Pancreas (tissue), 10 donors: ENCODE measurements at regions not wholly inside any gene's neighbourhood (a gene's known extent, or its start where the extent isn't known, plus 50 kb on each side); places are given as distances from the start of the nearest gene placed in this dataset.

ENCODE experiments used
- ATAC-seq, 4 donors: fragments of 200-7000 bp; cut with Tn5 transposase; one replicate each; pipeline versions ENCODE4 v1.8.0 to v1.9.1; 2020; ENCODE audit warnings: mild to moderate bottlenecking in 4 of 4, moderate library complexity in 4 of 4
- DNase-seq, 6 donors: peaks; one replicate each; pipeline ENCODE4 v3.0.0-alpha.2; 2020
- FAIRE-seq: peaks from 2 replicates; lab custom pipeline; 2012; peaks lifted over from hg19 to GRCh38; lab: Jason Lieb, UNC
- H3K27ac ChIP-seq, 4 donors: fragments of 200-600 bp; sonication (generic); 1 replicate in 3 of 4; 2 replicates in 1 of 4; pipeline versions ENCODE4 v1.5.0 to v1.8.0; 2020
- H3K27me3 ChIP-seq, 4 donors: fragments of 200-600 bp; one replicate each; pipeline ENCODE4 v1.8.0; 2021
- H3K36me3 ChIP-seq, 3 donors: fragments of 200-600 bp; sonication (generic) in 1 of 3; one replicate each; pipeline versions ENCODE4 v1.5.0 to v1.8.0; 2020 to 2021
- H3K4me1 ChIP-seq, 3 donors: fragments of 200-600 bp; one replicate each; pipeline ENCODE4 v1.8.0; 2021
- H3K4me3 ChIP-seq, 4 donors: fragments of 200-600 bp; sonication (generic) in 2 of 4; one replicate each; pipeline versions ENCODE4 v1.5.0 to v1.8.0; 2020 to 2021
- H3K9me3 ChIP-seq, 4 donors: fragments of 200-600 bp; one replicate each; pipeline ENCODE4 v1.8.0; 2021
- CTCF ChIP-seq, 4 donors: fragments of 200-600 bp; sonication (generic) in 3 of 4; IDR thresholded peaks; one replicate each; pipeline versions ENCODE4 v1.5.0 to v1.8.0; 2021; ENCODE audit warnings: antibody characterized with exemption in 4 of 4
- WGBS, 2 donors: extraction: QIAGEN DNeasy Blood & Tissue Kit; methylation state at CpG; one replicate each; pipeline ENCODE4 v1.1.7; 2013; 5-methylcytosine and 5-hydroxymethylcytosine counted together
- intact Hi-C, 3 donors: fragments of 100-400 bp; cut with DNase I; formaldehyde crosslinking; loops; one replicate each; pipeline versions ENCODE4 v1.11.1 to v1.14.2; 2022
- donor health status: healthy with polysubstance abuse.
- donor health status: DM: no; HTN: no; CAD: no; lungs with moderate emphysema.
- donor health status: DM: no; HTN: no; CAD: no.
- donor health status: control.
- donor health status: control.
- donor health status: Bipolar disorder and iron deficiency.
- donor health status: DM: yes; HTN: yes; CAD: no.
- donor health status: DM: no; HTN: no; CAD: no.
- donor health status: DM: no; HTN: no; CAD: no.
- donor health status: DM: yes; HTN: yes; CAD: no.

DNA sequence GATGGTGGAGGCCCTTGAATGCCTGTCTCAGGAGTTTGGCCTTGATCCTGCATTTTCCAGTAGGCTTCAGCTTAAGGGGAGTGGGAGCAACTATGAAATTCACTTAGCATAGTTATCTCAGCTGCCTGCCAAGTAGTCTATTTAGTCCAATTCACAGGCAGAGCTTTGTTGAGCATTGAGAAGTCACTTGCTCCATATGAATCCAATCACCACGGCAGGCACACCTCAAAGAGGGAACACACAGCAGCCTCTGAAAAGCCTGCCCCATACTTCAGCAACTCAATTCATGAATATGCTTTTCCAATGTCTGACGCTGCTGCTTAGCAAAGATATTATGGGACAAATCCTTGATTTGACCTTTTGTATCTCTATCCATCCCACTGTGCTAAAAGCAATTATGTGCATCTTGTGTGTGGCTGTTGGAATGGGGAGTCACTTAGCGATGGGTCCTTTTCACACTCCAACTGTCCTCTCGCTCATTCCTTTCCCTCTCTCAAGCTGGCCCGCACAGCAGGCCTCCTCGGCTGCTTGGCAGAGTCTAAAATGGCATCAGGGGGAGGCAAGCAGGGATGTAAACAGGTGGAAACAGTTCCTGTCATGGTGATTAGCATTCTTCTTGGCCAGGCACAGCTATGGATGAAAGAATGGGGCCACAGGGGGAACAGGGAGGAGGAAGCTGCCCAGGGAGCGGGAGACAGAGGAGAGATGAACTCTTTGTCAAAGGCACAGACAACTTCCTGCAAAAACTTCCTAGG, 56.0 kb upstream of the LRPPRC start:
- no peak overlapping the region for H3K4me3 ChIP-seq
- FAIRE-seq, result no peak
- H3K27me3 ChIP-seq, result no peaks in the 10 kb centered on the region
- no peak for ATAC-seq
- 90 to 91% methylated on average over 7 of the region's 7 CpGs for whole genome bisulfite sequencing, 2 donors
- no peak for DNase-seq
- intact Hi-C loops, result loop anchor here in 1 of 3 donors (10.0 kb wide), 1 partner anchor 903 kb away; no protein-coding TSS in a partner anchor
- no peaks in the 10 kb centered on the region for H3K36me3 ChIP-seq
- H3K27ac ChIP-seq, result no peak overlapping the region
- no peak for TF ChIP-seq CTCF (IDR thresholded peaks at IDR 0.05)
- H3K9me3 ChIP-seq, result no peaks in the 10 kb centered on the region
- H3K4me1 ChIP-seq, result no peaks in the 10 kb centered on the region

- Histone ChIP-seq H3K27me3 (no peaks in the 10 kb centered on the region), H3K36me3 (no peaks in the 10 kb centered on the region), H3K4me1 (no peaks in the 10 kb centered on the region), H3K9me3 (no peaks in the 10 kb centered on the region), H3K4me3 (no peak overlapping the region), H3K27ac (no peak overlapping the region)
- WGBS, 2 donors, result 88% methylated on average over 8 of the region's 8 CpGs
- intact Hi-C loops, result loop anchor here in 1 of 3 donors (10.0 kb wide), 1 partner anchor 902 kb away; no protein-coding TSS in a partner anchor
- DNase-seq (no peak), ATAC-seq (no peak), FAIRE-seq (no peak)
- TF ChIP-seq CTCF (IDR thresholded peaks at IDR 0.05), result no peak
These were observed 56.8 kb upstream of the LRPPRC start for GRCh38 chr2:44052584-44052983.

GRCh38 chr2:44053052-44053451, 57.3 kb upstream of the LRPPRC start:
- DNase-seq, result no peak
- no peak overlapping the region for H3K4me3 ChIP-seq
- H3K27ac ChIP-seq, result no peak overlapping the region
- H3K4me1 ChIP-seq, result no peaks in the 10 kb centered on the region
- H3K9me3 ChIP-seq, result no peaks in the 10 kb centered on the region
- peak in 2 of 4 donors; percentile 27 to 53 for ATAC-seq
- WGBS, 2 donors, result 22 to 31% methylated on average over 2 of the region's 2 CpGs
- no peak for TF ChIP-seq CTCF (IDR thresholded peaks at IDR 0.05)
- no peak for FAIRE-seq
- no peaks in the 10 kb centered on the region for H3K36me3 ChIP-seq
- no peaks in the 10 kb centered on the region for H3K27me3 ChIP-seq
- intact Hi-C loops, result loop anchor here in 1 of 3 donors (10.0 kb wide), 1 partner anchor 902 kb away; no protein-coding TSS in a partner anchor

- Histone ChIP-seq H3K27ac (no peak overlapping the region), H3K4me3 (no peak overlapping the region), H3K4me1 (no peaks in the 10 kb centered on the region), H3K36me3 (no peaks in the 10 kb centered on the region), H3K9me3 (no peaks in the 10 kb centered on the region), H3K27me3 (no peaks in the 10 kb centered on the region)
- intact Hi-C loops, result loop anchor here in 1 of 3 donors (10.0 kb wide), 1 partner anchor 901 kb away; no protein-coding TSS in a partner anchor
- 94% methylated on average over 4 of the region's 4 CpGs for WGBS, 2 donors
- FAIRE-seq (no peak), DNase-seq (no peak), ATAC-seq (no peak)
- TF ChIP-seq CTCF (IDR thresholded peaks at IDR 0.05), result no peak
These were observed 57.7 kb upstream of the LRPPRC start for GRCh38 chr2:44053456-44053855.

DNA sequence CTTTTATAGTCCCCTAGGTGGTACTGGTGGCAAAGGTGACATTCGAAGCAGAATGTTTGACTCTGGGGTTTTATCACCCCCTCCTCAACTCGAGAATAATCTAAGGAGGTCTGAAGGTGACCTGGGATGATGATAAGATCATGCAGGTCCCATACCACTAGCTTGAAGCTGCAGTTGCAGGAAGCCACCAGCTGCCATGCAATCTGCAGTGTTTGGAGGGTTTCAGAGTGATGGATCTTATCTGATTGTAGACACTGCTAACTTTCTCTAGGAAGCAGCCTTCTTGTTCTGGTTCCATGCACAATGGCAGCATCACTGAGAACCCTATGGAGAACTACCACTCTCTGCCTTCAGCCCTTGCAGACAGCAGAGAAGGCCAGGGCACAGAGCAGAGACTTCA, 59.4 kb upstream of the LRPPRC start:
- no peaks in the 10 kb centered on the region for H3K27me3 ChIP-seq
- DNase-seq (no peak), ATAC-seq (no peak), FAIRE-seq (no peak)
- intact Hi-C loops, result loop anchor here in 1 of 3 donors (10.0 kb wide), 1 partner anchor 900 kb away; no protein-coding TSS in a partner anchor
- no peaks in the 10 kb centered on the region for H3K4me1 ChIP-seq
- no peak overlapping the region for H3K27ac ChIP-seq
- no peak overlapping the region for H3K4me3 ChIP-seq
- no peaks in the 10 kb centered on the region for H3K9me3 ChIP-seq
- TF ChIP-seq CTCF (IDR thresholded peaks at IDR 0.05), result no peak
- no peaks in the 10 kb centered on the region for H3K36me3 ChIP-seq
- WGBS, 2 donors, result 20 to 40% methylated on average over 2 of the region's 2 CpGs
